ENCODE measurements at regions not wholly inside any gene's neighbourhood (a gene's known extent, or its start where the extent isn't known, plus 50 kb on each side); places are given as distances from the start of the nearest gene placed in this dataset.
"Not testable (repeated sequence)": the region's sequence is repeated elsewhere in the genome, so short reads cannot be mapped to it uniquely, and the experiment has no call there.

GRCh38 chr2:192675681-192676080 lies 480.9 kb upstream of the TMEFF2 start:
- TF ChIP-seq, protein P1, sequence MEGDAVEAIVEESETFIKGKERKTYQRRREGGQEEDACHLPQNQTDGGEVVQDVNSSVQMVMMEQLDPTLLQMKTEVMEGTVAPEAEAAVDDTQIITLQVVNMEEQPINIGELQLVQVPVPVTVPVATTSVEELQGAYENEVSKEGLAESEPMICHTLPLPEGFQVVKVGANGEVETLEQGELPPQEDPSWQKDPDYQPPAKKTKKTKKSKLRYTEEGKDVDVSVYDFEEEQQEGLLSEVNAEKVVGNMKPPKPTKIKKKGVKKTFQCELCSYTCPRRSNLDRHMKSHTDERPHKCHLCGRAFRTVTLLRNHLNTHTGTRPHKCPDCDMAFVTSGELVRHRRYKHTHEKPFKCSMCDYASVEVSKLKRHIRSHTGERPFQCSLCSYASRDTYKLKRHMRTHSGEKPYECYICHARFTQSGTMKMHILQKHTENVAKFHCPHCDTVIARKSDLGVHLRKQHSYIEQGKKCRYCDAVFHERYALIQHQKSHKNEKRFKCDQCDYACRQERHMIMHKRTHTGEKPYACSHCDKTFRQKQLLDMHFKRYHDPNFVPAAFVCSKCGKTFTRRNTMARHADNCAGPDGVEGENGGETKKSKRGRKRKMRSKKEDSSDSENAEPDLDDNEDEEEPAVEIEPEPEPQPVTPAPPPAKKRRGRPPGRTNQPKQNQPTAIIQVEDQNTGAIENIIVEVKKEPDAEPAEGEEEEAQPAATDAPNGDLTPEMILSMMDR (IDR thresholded peaks at IDR 0.05): no peak
- DNase-seq (ENCODE audit: low spot score) (no peak), ATAC-seq (ENCODE audit: low FRiP score) (no peak)

GRCh38 chr2:192669505-192670091 lies 474.9 kb upstream of the TMEFF2 start:
- ATAC-seq (ENCODE audit: low FRiP score) (no peak), DNase-seq (ENCODE audit: low spot score) (no peak)
- TF ChIP-seq, protein P1 (IDR thresholded peaks at IDR 0.05): no peak

DNA sequence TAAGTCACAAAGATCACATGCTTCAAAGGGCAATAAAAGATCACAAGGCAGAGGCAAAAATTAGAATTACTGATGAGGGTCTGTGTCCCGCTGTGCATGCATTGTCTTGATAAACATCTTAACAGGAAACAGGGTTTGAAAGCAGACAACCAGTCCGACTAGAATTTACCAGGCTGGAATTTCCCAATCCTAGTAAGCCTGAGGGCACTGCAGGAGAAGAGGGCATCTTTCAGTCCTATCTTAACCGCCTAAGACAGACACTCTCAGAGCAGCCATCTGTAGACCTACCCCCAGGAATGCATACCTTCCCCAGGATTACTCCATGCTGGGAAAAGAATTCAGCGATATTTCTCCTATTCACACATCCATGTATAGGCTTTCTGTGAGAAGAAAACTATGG lies 465.8 kb upstream of the TMEFF2 start:
- not testable (repeated sequence) for ATAC-seq (ENCODE audit: low FRiP score); DNase-seq (ENCODE audit: low spot score)

GRCh38 chr2:192657362-192657761 lies 462.6 kb upstream of the TMEFF2 start:
- TF ChIP-seq, protein P1 (IDR thresholded peaks at IDR 0.05): no peak
- ATAC-seq (ENCODE audit: low FRiP score) (no peak), DNase-seq (ENCODE audit: low spot score) (no peak)

DNA sequence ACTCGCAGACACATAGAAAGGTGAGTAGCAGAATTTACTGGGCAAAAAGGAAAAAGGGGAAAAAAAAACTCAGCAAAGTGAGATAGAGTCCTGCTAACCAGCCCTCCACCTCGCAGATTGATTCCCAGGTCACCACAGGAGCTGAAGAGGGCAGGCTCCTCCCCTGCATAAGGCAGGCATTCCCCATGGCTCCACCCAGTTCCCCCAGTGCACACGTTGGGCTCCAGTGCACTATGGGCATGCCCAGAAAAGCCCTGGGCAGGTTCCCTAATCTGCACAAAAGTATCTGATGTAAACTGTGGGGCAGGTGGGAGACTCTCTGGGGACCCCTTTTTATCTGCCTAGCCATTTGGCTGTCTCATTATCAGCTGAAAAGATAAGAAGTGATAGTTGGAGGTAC lies 461.2 kb upstream of the TMEFF2 start:
- TF ChIP-seq, protein P1 (IDR thresholded peaks at IDR 0.05): no peak
- ATAC-seq (ENCODE audit: low FRiP score) (no peak), DNase-seq (ENCODE audit: low spot score) (no peak)

GRCh38 chr2:192645811-192646598 lies 451.3 kb upstream of the TMEFF2 start:
- no peak for DNase-seq (ENCODE audit: low spot score)
- TF ChIP-seq, protein P1 (IDR thresholded peaks at IDR 0.05): no peak
- ATAC-seq (ENCODE audit: low FRiP score): no peak

GRCh38 chr2:192634557-192634956 lies 439.8 kb upstream of the TMEFF2 start:
- TF ChIP-seq, protein P1 (IDR thresholded peaks at IDR 0.05): no peak
- DNase-seq (ENCODE audit: low spot score): no peak

More at GRCh38 chr2:192634557-192634956, 439.8 kb upstream of the TMEFF2 start:
- ATAC-seq (ENCODE audit: low FRiP score): no peak

Measured in omental fat pad (tissue), 3 donors.